GM18909 (cell line): ENCODE measurements at regions not wholly inside any gene's neighbourhood (a gene's known extent, or its start where the extent isn't known, plus 50 kb on each side); places are given as distances from the start of the nearest gene placed in this dataset.
"Not testable (repeated sequence)": the region's sequence is repeated elsewhere in the genome, so short reads cannot be mapped to it uniquely, and the experiment has no call there.

Experiments
- ATAC-seq: cut with Tn5 transposase; IDR thresholded peaks from one replicate; pipeline ENCODE4 v1.9.1; 2021; ENCODE audit warnings: mild to moderate bottlenecking; ENCODE audit not compliant: unreplicated experiment, poor library complexity

DNA sequence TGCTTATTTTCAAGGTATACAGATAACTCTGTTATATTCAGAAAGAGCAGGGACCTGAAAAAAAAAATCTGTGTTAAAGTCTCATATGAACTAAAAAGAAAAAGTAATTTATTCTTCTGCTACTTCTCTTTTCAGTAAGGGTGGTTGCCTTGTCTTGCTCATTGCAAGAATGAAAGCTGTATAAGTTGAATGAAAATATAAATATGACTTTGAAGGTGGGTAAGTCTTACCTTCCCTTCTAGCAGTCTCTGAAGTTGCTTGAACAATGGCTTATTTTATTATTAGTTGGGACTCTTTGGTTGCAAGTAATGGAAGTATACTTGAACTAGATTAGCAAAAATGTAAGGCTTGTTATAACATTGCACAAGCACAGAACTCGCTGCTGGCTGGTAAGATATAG is 1554.9 kb downstream of the SI start:
- no peak for ATAC-seq

DNA sequence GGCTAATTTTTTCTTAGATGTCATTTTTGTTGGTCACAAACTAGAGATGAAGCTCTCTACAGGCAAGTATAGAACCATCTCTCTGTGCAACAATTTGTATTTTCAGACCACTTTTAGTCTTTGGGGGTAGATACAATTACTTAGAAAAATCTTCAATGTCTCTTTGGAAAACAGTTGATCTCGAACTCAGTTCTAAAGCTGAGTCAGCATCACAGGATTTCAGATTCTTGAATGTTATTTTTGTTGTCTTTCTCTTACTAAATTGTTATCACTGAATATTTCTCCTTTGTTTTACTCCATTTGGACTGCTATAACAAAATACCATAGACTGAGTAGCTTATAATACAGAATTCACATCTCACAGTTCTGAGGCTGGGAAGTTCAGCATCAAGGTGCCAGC is 1557.0 kb downstream of the SI start:
- ATAC-seq = no peak

DNA sequence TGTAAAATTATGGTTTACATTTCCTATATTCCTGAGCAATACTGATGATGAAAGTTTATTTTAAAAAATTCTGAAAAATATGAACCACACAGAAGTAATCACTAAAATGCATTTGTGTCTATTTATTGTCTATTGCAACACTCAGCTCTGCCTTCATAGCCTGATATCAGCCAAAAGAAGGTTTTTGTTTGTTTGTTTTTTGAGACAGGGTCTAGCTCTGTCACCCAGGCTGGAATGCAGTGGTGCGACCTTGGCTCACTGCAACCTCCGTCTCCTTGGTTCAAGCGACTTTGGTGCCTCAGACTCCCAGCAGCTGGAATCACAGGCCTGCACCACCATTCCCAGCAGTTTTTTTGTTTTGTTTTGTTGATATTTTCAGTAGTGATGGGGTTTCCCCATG is 1560.2 kb downstream of the SI start:
- no peak for ATAC-seq

DNA sequence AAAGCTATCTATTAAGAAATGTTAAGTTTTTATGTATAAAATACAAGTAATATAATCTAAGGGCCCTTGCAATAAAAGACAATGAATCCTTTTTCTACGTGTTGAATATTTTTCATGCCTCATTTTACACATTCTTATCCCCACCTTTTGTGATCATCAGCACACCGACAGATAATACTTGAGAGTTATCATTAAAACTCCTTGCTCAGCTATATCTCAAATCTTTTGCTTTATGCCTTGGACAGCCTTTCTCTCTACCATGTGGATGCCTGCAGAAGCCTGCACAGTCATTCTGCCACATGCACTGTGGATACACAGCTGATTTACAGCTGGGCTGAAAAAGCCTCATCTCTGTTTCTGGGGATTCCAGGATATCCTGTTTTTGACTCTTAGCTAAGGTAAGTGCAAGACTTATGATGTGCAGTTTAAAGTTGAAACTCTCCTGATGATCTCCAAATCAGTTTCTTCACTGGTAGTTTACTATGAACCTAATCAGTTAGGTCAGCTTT is 1565.1 kb downstream of the SI start:
- ATAC-seq = no peak

DNA sequence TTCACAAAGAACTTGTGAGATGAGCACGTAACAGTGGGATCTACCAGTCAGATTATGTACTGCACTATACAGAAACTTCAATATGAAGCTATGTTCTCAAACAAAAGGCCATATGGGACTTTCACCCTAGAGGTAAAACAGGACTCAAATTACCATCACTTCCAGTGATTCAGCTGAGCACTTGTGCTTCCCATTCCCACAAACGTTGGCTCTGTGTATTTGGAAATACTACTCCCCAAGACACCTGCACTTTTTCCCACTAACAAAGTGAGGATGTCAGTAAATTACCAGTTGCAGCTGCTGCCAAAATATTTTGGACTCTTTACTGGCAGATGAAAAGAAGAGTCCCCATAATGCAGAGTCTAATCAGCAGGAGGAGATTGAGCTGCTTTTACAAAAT is 1570.1 kb downstream of the SI start:
- no peak for ATAC-seq

DNA sequence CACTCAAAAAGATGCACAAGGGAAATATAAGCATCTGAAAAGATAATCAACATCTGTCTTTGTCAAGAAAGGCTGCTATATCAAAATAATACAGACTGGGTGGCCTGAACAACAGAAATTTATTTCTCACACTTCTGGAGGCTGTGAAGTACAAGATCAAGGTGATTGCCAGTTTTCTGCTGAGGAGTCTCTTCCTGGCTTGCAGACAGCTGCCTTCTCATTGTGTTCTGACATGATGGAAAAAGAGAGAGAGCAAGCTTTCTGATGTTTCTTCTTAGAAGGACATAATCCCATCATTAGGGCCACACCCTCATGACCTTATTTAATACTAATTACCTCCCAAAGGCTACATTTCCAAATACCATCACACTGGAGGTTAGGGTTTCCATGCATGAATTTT is 1573.3 kb downstream of the SI start:
- ATAC-seq = no peak

DNA sequence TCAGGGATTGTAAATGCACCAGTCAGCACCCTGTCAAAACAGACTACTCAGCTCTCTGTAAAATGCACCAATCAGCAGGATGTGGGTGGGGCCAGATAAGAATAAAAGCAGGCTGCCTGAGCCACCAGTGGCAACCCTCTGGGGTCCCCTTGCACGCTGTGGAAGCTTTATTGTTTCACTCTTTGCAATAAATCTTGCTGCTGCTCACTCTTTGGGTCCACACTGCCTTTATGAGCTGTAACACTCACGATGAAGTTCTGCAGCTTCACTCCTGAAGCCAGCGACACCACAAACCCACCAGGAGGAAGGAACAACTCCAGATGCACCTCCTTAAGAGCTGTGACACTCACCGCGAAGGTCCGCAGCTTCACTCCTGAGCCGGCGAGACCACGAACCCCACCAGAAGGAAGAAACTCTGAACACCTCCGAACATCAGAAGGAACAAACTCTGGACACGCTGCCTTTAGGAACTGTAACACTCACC is 1578.5 kb downstream of the SI start:
- not testable (repeated sequence) for ATAC-seq

DNA sequence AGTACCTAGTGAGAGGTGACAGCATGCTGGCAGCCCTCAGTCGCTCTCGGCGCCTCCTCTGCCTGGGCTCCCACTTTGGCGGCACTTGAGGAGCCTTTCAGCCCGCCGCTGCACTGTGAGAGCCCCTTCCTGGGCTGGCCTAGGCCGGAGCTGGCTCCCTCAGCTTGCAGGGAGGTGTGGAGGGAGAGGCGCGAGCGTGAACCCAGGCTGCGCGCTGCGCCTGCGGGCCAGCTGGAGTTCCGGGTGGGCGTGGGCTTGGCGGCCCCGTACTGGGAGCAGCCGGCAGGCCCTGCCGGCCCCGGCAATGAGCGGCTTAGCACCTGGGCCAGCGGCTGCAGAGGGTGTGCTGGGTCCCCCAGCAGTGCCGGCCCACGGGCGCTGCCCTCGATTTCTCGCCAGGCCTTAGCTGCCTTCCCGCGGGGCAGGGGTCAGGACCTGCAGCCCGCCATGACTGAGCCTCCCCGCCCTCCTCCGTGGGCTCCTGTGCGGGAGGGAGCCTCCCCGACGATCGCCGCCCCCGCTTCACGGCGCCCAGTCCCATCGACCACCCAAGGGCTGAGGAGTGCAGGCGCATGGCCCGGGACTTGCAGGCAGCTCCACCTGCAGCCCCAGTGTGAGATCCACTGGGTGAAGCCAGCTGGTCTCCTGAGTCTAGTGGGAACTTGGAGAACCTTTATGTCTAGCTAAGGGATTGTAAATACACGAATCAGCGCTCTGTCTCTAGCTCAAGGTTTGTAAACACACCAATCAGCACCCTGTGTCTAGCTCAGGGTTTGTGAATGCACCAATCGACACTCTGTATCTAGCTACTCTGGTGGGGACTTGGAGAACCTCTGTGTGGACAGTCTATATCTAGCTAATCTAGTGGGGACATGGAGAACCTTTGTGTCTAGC is 1579.2 kb downstream of the SI start:
- not testable (repeated sequence) for ATAC-seq

DNA sequence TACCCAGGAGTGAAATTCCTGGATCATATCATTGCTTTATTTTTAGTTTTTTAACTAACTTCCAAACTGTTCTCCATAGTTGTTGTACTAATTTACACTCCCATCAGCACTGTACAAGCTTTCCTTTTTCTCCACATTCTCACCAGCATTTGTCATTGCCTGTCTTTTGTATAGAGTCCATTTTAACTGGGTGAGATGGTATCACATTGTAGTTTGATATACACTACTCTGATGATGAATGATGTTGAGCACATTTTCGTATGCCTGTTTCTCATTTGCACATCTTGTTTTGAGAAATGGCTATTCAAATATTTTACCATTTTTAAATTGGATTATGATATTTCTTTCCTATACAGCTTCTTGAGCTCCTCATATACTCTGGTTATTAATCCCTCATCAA is 1586.6 kb downstream of the SI start:
- no peak for ATAC-seq

DNA sequence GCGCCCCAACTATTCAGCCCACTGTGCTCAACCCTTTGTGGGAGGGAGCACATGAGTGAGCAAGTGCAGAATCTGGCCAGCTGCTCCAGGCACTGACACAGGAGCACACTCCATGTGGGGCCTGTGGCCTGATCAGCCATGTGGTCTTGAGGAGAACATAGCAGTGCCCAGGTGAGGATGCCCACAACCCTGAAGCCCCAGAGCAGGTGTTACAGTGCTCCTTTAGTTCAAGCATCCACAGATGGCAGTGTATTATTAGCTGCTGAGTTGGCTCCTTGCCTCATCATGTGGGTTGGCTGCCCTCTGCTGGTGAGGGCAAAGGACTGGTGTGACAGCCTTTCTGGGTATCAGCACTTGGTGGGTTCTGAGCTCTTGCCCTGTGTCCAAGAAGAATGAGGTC is 1588.2 kb downstream of the SI start:
- ATAC-seq = peak; percentile 72

DNA sequence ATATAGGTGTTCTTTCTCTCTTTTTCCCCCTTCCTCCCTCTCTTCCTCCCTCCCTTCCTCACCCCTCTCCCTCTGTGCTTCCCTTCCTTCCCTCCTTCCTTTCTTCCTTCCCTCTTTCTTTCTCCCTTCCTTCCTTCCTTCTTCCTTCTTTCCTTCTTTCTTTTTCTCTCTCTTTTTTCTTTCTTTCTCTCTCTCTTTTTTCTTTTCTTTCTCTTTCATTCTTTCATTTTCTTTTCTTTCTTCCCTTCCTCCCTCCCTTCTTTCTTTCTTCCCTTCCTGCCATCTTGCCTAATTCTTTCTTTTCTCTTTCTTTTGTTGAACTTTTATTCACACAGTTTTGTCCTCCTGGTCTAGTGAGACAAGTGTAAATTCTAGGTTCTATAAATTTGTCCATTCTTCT is 1595.6 kb downstream of the SI start:
- ATAC-seq = no peak

DNA sequence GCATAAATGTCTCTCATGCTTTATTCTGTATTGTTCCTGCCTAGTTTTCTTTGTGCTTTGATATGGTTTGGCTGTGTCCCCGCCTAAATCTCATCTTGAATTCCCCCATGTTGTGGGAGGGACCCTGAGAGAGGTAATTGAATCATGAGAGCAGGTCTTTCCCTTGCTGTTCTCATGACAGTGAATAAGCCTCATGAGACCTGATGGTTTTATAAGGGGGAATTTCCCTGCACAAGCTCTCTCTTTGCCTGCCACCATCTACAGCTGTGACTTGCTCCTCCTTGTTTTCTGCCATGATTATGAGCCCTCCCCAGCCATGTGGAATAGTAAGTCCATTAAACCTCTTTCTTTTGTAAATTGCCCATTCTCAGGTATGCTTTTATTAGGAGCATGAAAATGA is 1596.6 kb downstream of the SI start:
- ATAC-seq = no peak

DNA sequence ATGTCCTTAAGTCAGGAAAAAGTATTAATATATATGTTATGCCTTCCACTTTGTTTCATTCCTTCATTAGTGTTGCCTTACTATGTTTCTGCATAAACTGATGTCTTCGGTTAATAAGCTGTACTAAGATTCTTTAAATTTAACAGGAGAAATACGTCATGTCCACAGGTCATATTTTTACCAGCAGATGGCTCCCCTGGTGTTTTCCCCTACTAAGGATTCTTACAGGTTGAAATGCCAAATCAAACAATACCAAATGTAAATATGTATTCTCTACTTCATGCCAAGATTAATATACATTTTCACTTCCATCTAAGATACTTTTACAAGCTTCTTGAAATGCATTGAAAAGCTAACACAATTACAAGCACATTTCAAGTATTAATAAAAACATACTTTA is 1602.1 kb downstream of the SI start:
- no peak for ATAC-seq

DNA sequence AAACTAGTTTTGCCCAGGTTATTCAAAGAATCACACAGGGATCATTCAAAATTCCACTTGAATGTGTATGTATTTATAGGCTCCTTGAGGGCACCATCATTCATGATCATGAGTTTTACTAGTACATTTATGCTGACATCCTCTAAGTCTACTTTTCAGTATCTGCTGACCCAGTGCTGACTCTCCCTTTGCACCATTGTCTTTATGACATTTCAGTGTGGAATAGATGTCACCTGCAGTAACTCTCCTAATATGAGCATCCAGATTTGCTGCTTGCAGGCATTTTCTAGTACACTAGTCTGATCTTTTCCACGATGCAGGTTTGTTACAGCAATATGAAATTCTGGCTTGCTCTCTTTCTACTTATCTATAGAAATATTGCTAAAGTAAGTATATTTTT is 1603.5 kb downstream of the SI start:
- ATAC-seq = no peak

DNA sequence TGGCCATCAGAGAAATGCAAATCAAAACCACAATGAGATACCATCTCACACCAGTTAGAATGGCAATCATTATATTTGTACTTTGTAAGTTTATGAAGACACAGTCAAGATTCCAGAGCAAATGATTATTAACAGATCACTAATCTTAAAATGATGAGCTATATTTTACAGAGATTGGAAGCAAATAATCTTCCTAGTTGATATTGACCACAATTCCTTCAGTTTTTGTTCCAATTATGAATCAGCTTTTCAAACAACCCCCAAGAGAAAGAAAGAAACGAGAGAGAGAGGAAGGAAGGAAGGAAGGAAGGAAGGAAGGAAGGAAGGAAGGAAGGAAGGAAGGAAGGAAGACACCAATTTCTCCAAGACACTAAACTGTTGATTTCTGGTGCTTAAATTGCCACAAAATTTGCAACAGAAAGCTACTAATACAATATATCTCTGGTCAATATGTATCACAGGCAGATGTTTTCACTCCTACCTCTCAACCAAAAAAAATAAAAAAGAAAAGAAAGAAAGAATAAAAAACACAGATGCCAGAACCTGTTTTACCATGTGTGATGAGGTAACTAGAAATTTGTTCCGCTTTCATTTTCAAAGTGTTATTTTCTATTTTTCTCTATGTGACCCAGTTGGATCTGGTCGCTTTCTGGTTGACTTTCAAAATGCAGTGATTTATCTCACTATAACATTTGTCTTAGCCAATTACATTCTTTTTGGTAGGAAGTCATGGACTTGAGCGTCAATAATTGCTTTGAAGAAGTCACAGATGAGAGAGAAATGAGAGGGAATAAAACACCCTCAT is 1609.6 kb downstream of the SI start:
- ATAC-seq = no peak

DNA sequence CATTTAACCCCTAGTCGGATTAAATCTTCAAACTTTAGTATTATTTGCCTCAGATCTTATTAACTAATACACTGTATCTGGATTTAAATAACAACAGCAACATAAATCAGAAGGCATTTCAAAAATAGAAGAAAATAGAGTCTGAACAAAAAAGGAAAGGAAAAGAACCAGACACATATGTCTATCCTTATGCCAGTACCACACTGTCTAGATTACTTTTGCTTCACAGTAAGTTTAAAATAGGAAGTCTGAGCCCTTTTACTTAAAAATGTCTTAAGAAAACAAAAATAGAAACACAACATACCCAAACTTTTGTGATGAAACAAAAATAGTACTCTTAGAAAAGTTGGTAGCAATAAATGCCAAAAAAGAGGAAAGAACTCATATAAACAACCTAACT is 1615.8 kb downstream of the SI start:
- no peak for ATAC-seq

DNA sequence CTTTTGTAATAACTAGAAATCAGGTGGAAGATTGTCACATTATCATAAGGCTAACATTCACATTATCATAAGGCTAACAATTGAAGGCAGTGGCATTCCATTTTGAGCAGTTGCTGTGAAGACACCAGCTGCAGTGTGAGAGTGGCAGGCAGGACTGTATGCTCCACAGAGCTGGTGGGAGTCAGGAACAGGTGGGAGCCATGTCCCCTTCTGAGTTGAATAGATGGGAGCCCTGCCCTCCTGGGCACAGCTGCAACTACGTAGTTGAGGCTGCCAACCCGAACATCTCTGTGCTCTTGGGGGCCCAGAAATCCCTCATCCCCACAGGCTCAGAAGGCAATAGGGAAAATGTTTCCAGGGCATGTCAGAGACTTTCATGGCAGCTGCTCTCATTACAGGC is 1627.6 kb downstream of the SI start:
- no peak for ATAC-seq

DNA sequence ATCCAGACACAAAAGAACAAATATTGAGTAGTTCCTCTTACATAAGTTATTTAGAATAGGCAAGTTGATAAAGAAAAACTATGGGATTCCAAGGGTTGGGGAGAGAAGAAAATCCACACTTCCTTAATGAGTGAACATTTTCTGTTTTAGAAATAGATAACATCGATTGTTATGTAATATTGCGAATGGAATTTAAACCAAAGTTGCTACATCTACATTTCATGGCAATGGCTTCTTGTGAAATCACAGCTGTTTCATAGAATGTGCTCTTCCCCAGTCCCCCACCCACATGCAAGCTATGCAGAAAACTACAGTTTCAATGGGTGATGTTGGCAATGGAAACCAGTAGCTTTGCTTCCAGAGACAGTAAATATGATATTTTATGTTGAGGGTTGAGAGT is 1639.5 kb downstream of the SI start:
- no peak for ATAC-seq

DNA sequence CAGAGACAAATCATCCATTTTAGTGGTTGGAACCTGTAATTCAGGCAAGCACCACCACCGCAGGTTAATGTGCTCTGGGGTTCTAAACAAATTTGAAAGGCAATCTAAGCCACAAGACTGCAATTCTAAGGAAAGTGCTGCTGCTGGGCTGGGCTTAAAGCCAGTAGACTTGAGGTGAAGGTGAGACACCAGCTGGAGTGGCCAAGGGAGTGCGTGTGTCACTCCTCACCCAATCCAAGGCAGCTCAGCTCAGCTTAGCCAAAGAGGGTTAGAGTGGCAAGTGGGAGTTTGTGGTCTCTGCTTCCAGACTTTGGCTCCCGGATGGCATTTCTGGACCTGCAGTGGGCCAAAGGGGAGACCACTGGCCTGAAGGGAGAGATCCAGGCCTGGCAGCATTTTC is 1655.6 kb downstream of the SI start:
- ATAC-seq = no peak

DNA sequence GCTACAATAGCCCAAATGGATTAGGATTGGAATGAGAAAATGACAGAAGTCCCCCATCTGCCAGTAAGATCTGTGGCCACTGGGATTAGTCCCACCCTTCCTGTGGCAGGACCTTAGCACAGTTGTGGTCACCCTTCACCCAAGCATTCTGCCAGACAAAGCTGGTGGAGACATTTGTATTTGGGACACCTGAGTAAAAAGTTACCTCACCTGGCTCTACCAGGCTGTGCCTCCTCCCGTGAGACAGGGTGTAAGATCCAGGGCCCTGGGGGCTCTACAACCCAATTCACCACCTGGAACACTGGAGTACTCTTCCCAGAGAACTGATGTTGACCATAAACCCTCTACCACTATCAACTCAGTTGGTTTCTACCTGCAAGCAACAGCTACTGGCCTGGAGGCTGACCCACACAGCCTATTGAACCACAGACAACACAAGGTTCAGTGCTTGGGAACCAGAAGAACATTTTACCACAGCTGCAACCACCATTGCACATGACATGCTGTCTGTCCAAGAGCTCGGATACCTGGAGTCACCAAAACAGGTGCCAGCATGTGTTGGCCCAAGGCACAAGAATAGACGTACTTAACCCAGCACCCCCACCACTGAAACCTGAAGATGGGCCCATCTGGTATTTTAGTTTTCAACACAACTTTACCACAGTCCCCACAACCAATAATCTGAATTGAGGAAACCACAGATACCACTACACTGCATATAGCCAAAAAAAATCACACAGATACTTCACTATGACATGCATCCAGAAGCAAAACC is 1686.7 kb downstream of the SI start:
- ATAC-seq = no peak

DNA sequence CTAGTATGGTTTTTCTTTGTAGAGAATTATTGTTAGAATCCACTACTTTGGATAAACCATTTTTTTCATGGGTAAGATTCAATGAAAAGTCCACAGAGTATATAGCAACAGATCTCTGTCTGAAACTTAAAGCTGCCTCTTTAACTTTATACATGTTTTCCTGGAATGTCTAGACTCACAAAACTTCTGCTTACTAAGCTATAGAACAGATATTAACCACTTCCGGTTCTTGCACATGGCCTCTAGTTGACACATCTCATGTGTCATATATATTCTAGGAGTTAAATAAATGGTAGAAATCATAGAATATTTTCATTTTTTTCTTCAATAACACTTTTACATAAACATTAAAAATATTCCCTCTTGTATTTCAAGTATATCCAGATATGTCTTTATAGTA is 1693.9 kb downstream of the SI start:
- no peak for ATAC-seq
